HepG2 (cell line): ENCODE measurements at regions not wholly inside any gene's neighbourhood (a gene's known extent, or its start where the extent isn't known, plus 50 kb on each side); places are given as distances from the start of the nearest gene placed in this dataset.

Experiments
- ATM ChIP-seq: fragments of 450-650 bp; IDR thresholded peaks from 2 replicates; pipeline ENCODE4 v1.7.1; 2017; ENCODE audit warnings: mild to moderate bottlenecking, borderline replicate concordance
- SRSF9 ChIP-seq: fragments of 200-400 bp; formaldehyde crosslinking; IDR thresholded peaks from 2 replicates; pipeline ENCODE4 v1.6.1; 2018; ENCODE audit warnings: borderline replicate concordance, mild to moderate bottlenecking, low read depth, low read length; ENCODE audit not compliant: insufficient read depth, poor library complexity, severe bottlenecking
- SSRP1 ChIP-seq: IDR thresholded peaks from 2 replicates; pipeline ENCODE4 v1.6.1; 2016; ENCODE audit warnings: control low read depth
- ZFP82 ChIP-seq: sonication (generic); formaldehyde crosslinking; IDR thresholded peaks from 2 replicates; pipeline ENCODE4 v1.5.1; 2020; ENCODE audit warnings: mild to moderate bottlenecking, missing genetic modification reagents, borderline replicate concordance
- ZNF407 ChIP-seq: sonication (generic); formaldehyde crosslinking; IDR thresholded peaks from one replicate; pipeline ENCODE4 v1.5.1; 2020; ENCODE audit warnings: mild to moderate bottlenecking, missing genetic modification reagents; ENCODE audit errors: not compliant biosample characterization
- ZNF740 ChIP-seq: sonication (generic); formaldehyde crosslinking; IDR thresholded peaks from 2 replicates; pipeline ENCODE4 v1.4.0; 2020; ENCODE audit warnings: missing genetic modification reagents
- ZNF790 ChIP-seq: sonication (generic); formaldehyde crosslinking; IDR thresholded peaks from 2 replicates; pipeline ENCODE4 v1.8.0; 2022; ENCODE audit warnings: missing genetic modification reagents, mild to moderate bottlenecking, borderline replicate concordance

DNA sequence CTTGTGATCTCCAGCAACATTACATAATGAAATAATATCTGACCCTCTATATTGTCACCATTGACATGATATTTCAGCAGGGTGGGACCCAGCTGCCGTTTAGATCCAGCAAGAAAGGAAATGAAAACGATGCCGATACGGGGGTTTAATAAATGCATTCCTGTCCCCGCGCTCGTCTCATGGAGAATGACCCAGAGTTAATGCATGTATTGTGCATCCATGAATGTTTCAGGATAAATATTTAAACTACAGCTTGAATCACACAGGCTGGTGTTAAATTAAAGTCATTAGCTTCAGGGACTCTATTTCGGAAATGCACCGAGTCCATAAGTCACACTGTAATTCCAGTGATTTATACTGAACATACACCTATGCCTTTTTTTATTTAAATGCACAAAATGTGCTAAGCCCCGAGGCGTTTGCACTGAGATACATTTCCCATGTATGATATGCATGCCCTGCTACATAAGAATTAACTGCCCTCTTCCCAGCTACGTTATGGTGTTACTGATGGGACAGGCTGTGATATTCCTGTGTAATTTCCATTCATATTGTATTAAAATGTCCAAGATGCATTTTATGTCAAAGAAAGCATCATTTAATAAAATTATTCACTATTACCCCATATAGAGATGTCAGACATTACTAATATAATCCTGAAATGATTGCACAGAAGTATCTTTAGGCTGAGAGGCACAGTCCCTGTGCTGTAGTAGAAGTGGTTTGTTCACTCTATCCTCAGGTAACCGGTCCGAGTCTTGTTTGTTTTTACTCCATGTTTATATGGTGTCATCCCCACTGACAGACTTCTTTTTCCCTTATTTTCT, 109.3 kb upstream of the ZNF516 start (continued):
- no peak for TF ChIP-seq ZNF407 (CRISPR knock-in tag)
- TF ChIP-seq ZFP82, result no peak
- TF ChIP-seq ZNF740 (CRISPR knock-in tag), result no peak
- no peak for TF ChIP-seq ATM
- no peak for TF ChIP-seq SSRP1
- no peak for TF ChIP-seq SRSF9
- TF ChIP-seq ZNF790 (CRISPR knock-in tag), result no peak
